Activated naive CD4-positive, alpha-beta T cell treated with anti-CD3 and anti-CD28 coated beads, Interleukin-2, amount 10 ng/mL, durations not matched to agents 7 days and 5 days (primary cell): ENCODE measurements at regions not wholly inside any gene's neighbourhood (a gene's known extent, or its start where the extent isn't known, plus 50 kb on each side); places are given as distances from the start of the nearest gene placed in this dataset.

Experiments used
- CTCF ChIA-PET: fragments of 350-600 bp; sonication (Branson Sonifier 250); formaldehyde crosslinking; loops from one replicate; lab custom pipeline; 2021; ENCODE audit warnings: antibody characterized with exemption; lab: Charles Lee
- DNase-seq: peaks from one replicate; pipeline ENCODE4 v3.0.0-alpha.2; 2020
- H3K27ac Mint-ChIP-seq: one replicate; pipeline ENCODE4 v1.8.0; 2021; ENCODE audit warnings: mild to moderate bottlenecking, moderate library complexity, mixed read lengths
- H3K27me3 Mint-ChIP-seq: one replicate; pipeline ENCODE4 v1.8.0; 2021; ENCODE audit warnings: mild to moderate bottlenecking, mixed read lengths
- H3K36me3 Mint-ChIP-seq: one replicate; pipeline ENCODE4 v1.8.0; 2021; ENCODE audit warnings: mixed read lengths
- H3K4me1 Mint-ChIP-seq: one replicate; pipeline ENCODE4 v1.8.0; 2021; ENCODE audit warnings: mixed read lengths
- H3K4me3 Mint-ChIP-seq: one replicate; pipeline ENCODE4 v1.8.0; 2021; ENCODE audit warnings: mild to moderate bottlenecking, moderate library complexity, mixed read lengths
- H3K9me3 Mint-ChIP-seq: one replicate; pipeline ENCODE4 v1.8.0; 2021; ENCODE audit warnings: mixed read lengths

GRCh38 chr3:18657858-18658820, 233.0 kb upstream of the SATB1 start:
- no peaks in the 10 kb centered on the region for H3K27me3 Mint-ChIP-seq
- H3K36me3 Mint-ChIP-seq = peaks cover 17% of the 10 kb centered on the region
- peak; percentile 33 for DNase-seq
- peak overlapping the region; percentile 65 for H3K27ac Mint-ChIP-seq
- peaks cover 11% of the 10 kb centered on the region for H3K9me3 Mint-ChIP-seq
- no peak overlapping the region for H3K4me3 Mint-ChIP-seq
- peaks cover 36% of the 10 kb centered on the region for H3K4me1 Mint-ChIP-seq
- CTCF ChIA-PET = interaction anchor here (0.7 to 2.4 kb wide), 4 partner anchors 19 to 1211 kb away, joined by 3 to 9 read pairs (median 4); no protein-coding TSS in a partner anchor

- peaks cover 12% of the 10 kb centered on the region for H3K36me3 Mint-ChIP-seq
- H3K4me1 Mint-ChIP-seq = peaks cover 37% of the 10 kb centered on the region
- no peak overlapping the region for H3K4me3 Mint-ChIP-seq
- H3K9me3 Mint-ChIP-seq = peaks cover 8% of the 10 kb centered on the region
- CTCF ChIA-PET = interaction anchor here (1.1 to 2.4 kb wide), 3 partner anchors 20 to 101 kb away, joined by 3 to 9 read pairs (median 4); no protein-coding TSS in a partner anchor
- H3K27ac Mint-ChIP-seq = no peak overlapping the region
- no peak for DNase-seq
- H3K27me3 Mint-ChIP-seq = no peaks in the 10 kb centered on the region
Observed at GRCh38 chr3:18656866-18657265, 231.7 kb upstream of the SATB1 start.

- CTCF ChIA-PET = interaction anchor here (1.1 to 2.4 kb wide), 3 partner anchors 13 to 102 kb away, joined by 3 to 9 read pairs (median 3); no protein-coding TSS in a partner anchor
- no peak for DNase-seq
- Mint-ChIP-seq H3K27me3 (no peaks in the 10 kb centered on the region), H3K27ac (no peak overlapping the region), H3K4me3 (no peak overlapping the region), H3K4me1 (peaks cover 41% of the 10 kb centered on the region), H3K36me3 (peaks cover 12% of the 10 kb centered on the region), H3K9me3 (peaks cover 8% of the 10 kb centered on the region)
Observed at GRCh38 chr3:18656410-18656809, 231.3 kb upstream of the SATB1 start.

GRCh38 chr3:18655827-18656226, 230.7 kb upstream of the SATB1 start:
- CTCF ChIA-PET = interaction anchor here (1.1 to 1.4 kb wide), 2 partner anchors 13 to 102 kb away, joined by 3 read pairs; no protein-coding TSS in a partner anchor
- peaks cover 8% of the 10 kb centered on the region for H3K36me3 Mint-ChIP-seq
- no peak for DNase-seq
- no peak overlapping the region for H3K27ac Mint-ChIP-seq
- H3K4me3 Mint-ChIP-seq = no peak overlapping the region
- H3K27me3 Mint-ChIP-seq = no peaks in the 10 kb centered on the region
- peaks cover 45% of the 10 kb centered on the region for H3K4me1 Mint-ChIP-seq
- peaks cover 4% of the 10 kb centered on the region for H3K9me3 Mint-ChIP-seq

GRCh38 chr3:18652781-18653180, 227.6 kb upstream of the SATB1 start:
- CTCF ChIA-PET = no interaction called here
- no peak overlapping the region for H3K4me3 Mint-ChIP-seq

GRCh38 chr3:18650731-18651130, 225.6 kb upstream of the SATB1 start:
- peaks cover 42% of the 10 kb centered on the region for H3K4me1 Mint-ChIP-seq
- no peaks in the 10 kb centered on the region for H3K27me3 Mint-ChIP-seq
- DNase-seq = no peak
- no peak overlapping the region for H3K4me3 Mint-ChIP-seq
- peaks cover 8% of the 10 kb centered on the region for H3K36me3 Mint-ChIP-seq
- CTCF ChIA-PET = interaction anchor here (3.6 kb wide), 1 partner anchor 91 kb away, joined by 16 read pairs; no protein-coding TSS in a partner anchor
- no peaks in the 10 kb centered on the region for H3K9me3 Mint-ChIP-seq
- no peak overlapping the region for H3K27ac Mint-ChIP-seq

More at GRCh38 chr3:18652781-18653180, 227.6 kb upstream of the SATB1 start:
- DNase-seq = no peak
- no peak overlapping the region for H3K27ac Mint-ChIP-seq
- H3K9me3 Mint-ChIP-seq = peaks cover 2% of the 10 kb centered on the region
- peaks cover 7% of the 10 kb centered on the region for H3K36me3 Mint-ChIP-seq
- peaks cover 56% of the 10 kb centered on the region for H3K4me1 Mint-ChIP-seq
- H3K27me3 Mint-ChIP-seq = no peaks in the 10 kb centered on the region

GRCh38 chr3:18649666-18650363, 224.7 kb upstream of the SATB1 start:
- peak; percentile 63 for DNase-seq
- Mint-ChIP-seq H3K4me3 (no peak overlapping the region), H3K27ac (peak overlapping the region; percentile 68), H3K9me3 (no peaks in the 10 kb centered on the region), H3K4me1 (peaks cover 50% of the 10 kb centered on the region), H3K27me3 (no peaks in the 10 kb centered on the region), H3K36me3 (peaks cover 9% of the 10 kb centered on the region)
- CTCF ChIA-PET = interaction anchor here (1.0 to 3.6 kb wide), 3 partner anchors 63 to 108 kb away, joined by 3 to 16 read pairs (median 5); no protein-coding TSS in a partner anchor

- CTCF ChIA-PET = interaction anchor here (1.0 to 3.6 kb wide), 3 partner anchors 64 to 109 kb away, joined by 3 to 16 read pairs (median 5); no protein-coding TSS in a partner anchor
- Mint-ChIP-seq H3K4me1 (peaks cover 57% of the 10 kb centered on the region), H3K27ac (peak overlapping the region; percentile 68), H3K4me3 (no peak overlapping the region), H3K9me3 (no peaks in the 10 kb centered on the region), H3K27me3 (no peaks in the 10 kb centered on the region), H3K36me3 (peaks cover 11% of the 10 kb centered on the region)
- DNase-seq = no peak
Observed at GRCh38 chr3:18648868-18649462, 223.8 kb upstream of the SATB1 start.

GRCh38 chr3:18648159-18648558, 223.0 kb upstream of the SATB1 start:
- H3K36me3 Mint-ChIP-seq = peaks cover 17% of the 10 kb centered on the region
- no peak for DNase-seq
- H3K27me3 Mint-ChIP-seq = no peaks in the 10 kb centered on the region
- no peak overlapping the region for H3K27ac Mint-ChIP-seq
- CTCF ChIA-PET = interaction anchor here (0.5 to 3.6 kb wide), 2 partner anchors 89 to 110 kb away, joined by 3 to 16 read pairs; no protein-coding TSS in a partner anchor
- H3K9me3 Mint-ChIP-seq = peaks cover 7% of the 10 kb centered on the region
- peaks cover 65% of the 10 kb centered on the region for H3K4me1 Mint-ChIP-seq
- no peak overlapping the region for H3K4me3 Mint-ChIP-seq

- H3K9me3 Mint-ChIP-seq = peaks cover 26% of the 10 kb centered on the region
- peaks cover 26% of the 10 kb centered on the region for H3K36me3 Mint-ChIP-seq
- H3K4me1 Mint-ChIP-seq = peaks cover 67% of the 10 kb centered on the region
- H3K27me3 Mint-ChIP-seq = no peaks in the 10 kb centered on the region
- no peak for DNase-seq
- CTCF ChIA-PET = interaction anchor here (1.4 kb wide), 1 partner anchor 86 kb away, joined by 3 read pairs; no protein-coding TSS in a partner anchor
- H3K4me3 Mint-ChIP-seq = no peak overlapping the region
- no peak overlapping the region for H3K27ac Mint-ChIP-seq
Observed at GRCh38 chr3:18645619-18646018, 220.5 kb upstream of the SATB1 start.

GRCh38 chr3:18643281-18643680, 218.1 kb upstream of the SATB1 start:
- CTCF ChIA-PET = interaction anchor here (1.2 to 1.7 kb wide), 2 partner anchors 13 to 83 kb away, joined by 3 to 5 read pairs; no protein-coding TSS in a partner anchor
- H3K9me3 Mint-ChIP-seq = peaks cover 30% of the 10 kb centered on the region
- H3K27ac Mint-ChIP-seq = peak overlapping the region; percentile 76
- peaks cover 47% of the 10 kb centered on the region for H3K4me1 Mint-ChIP-seq
- peaks cover 32% of the 10 kb centered on the region for H3K36me3 Mint-ChIP-seq
- no peaks in the 10 kb centered on the region for H3K27me3 Mint-ChIP-seq
- no peak for DNase-seq
- H3K4me3 Mint-ChIP-seq = no peak overlapping the region

- H3K27ac Mint-ChIP-seq = no peak overlapping the region
- no peak overlapping the region for H3K4me3 Mint-ChIP-seq
- H3K27me3 Mint-ChIP-seq = no peaks in the 10 kb centered on the region
- CTCF ChIA-PET = interaction anchor here (1.1 to 1.7 kb wide), 3 partner anchors 35 to 82 kb away, joined by 3 to 5 read pairs (median 3); no protein-coding TSS in a partner anchor
- H3K9me3 Mint-ChIP-seq = peaks cover 36% of the 10 kb centered on the region
- DNase-seq = no peak
- peaks cover 41% of the 10 kb centered on the region for H3K4me1 Mint-ChIP-seq
- H3K36me3 Mint-ChIP-seq = peaks cover 39% of the 10 kb centered on the region
Observed at GRCh38 chr3:18641916-18642315, 216.8 kb upstream of the SATB1 start.

- no peaks in the 10 kb centered on the region for H3K4me1 Mint-ChIP-seq
- peaks cover 14% of the 10 kb centered on the region for H3K36me3 Mint-ChIP-seq
- no peaks in the 10 kb centered on the region for H3K27me3 Mint-ChIP-seq
- CTCF ChIA-PET = no interaction called here
- H3K9me3 Mint-ChIP-seq = peaks cover 9% of the 10 kb centered on the region
- H3K4me3 Mint-ChIP-seq = no peak overlapping the region
- DNase-seq = no peak
- no peak overlapping the region for H3K27ac Mint-ChIP-seq
Observed at GRCh38 chr3:18635215-18635614, 210.1 kb upstream of the SATB1 start.
